ENCODE measurements at regions not wholly inside any gene's neighbourhood (a gene's known extent, or its start where the extent isn't known, plus 50 kb on each side); places are given as distances from the start of the nearest gene placed in this dataset.

GRCh38 chr3:103585809-103586208 is 1151.0 kb downstream of the ZPLD1 start:
- H3K4me3 ChIP-seq (ENCODE audit: low read length) = no peak overlapping the region
- intact Hi-C loops (cut with DNase I) = no loop called here
- H3K27ac ChIP-seq (ENCODE audit: low read length) = no peak overlapping the region
- H3K9me3 ChIP-seq (ENCODE audit: control insufficient read depth, low read length) = no peaks in the 10 kb centered on the region
- no peak for DNase-seq
- ATAC-seq = no peak
- no peaks in the 10 kb centered on the region for H3K4me1 ChIP-seq (ENCODE audit: control insufficient read depth, insufficient read depth, low read length)
- no peaks in the 10 kb centered on the region for H3K27me3 ChIP-seq (ENCODE audit: control insufficient read depth, insufficient read depth)
- 61% methylated on average over 4 of the region's 4 CpGs for WGBS

GRCh38 chr3:103589770-103590169 is 1155.0 kb downstream of the ZPLD1 start:
- no peak overlapping the region for H3K4me3 ChIP-seq (ENCODE audit: low read length)
- intact Hi-C loops (cut with DNase I) = no loop called here
- WGBS = 97% methylated on average over 2 of the region's 2 CpGs
- no peaks in the 10 kb centered on the region for H3K9me3 ChIP-seq (ENCODE audit: control insufficient read depth, low read length)
- DNase-seq (no peak), ATAC-seq (no peak)
- no peaks in the 10 kb centered on the region for H3K27me3 ChIP-seq (ENCODE audit: control insufficient read depth, insufficient read depth)
- no peaks in the 10 kb centered on the region for H3K4me1 ChIP-seq (ENCODE audit: control insufficient read depth, insufficient read depth, low read length)
- H3K27ac ChIP-seq (ENCODE audit: low read length) = no peak overlapping the region

- Histone ChIP-seq H3K27ac (ENCODE audit: low read length) (no peak overlapping the region), H3K4me3 (ENCODE audit: low read length) (no peak overlapping the region), H3K9me3 (ENCODE audit: control insufficient read depth, low read length) (no peaks in the 10 kb centered on the region), H3K4me1 (ENCODE audit: control insufficient read depth, insufficient read depth, low read length) (no peaks in the 10 kb centered on the region), H3K27me3 (ENCODE audit: control insufficient read depth, insufficient read depth) (no peaks in the 10 kb centered on the region)
- DNase-seq (no peak), ATAC-seq (no peak)
- 68% methylated on average over 1 of the region's 1 CpG for WGBS
- intact Hi-C loops (cut with DNase I) = no loop called here
Observed at GRCh38 chr3:103600844-103601243, 1166.0 kb downstream of the ZPLD1 start.

GRCh38 chr3:103601666-103602065 is 1166.9 kb downstream of the ZPLD1 start:
- no peaks in the 10 kb centered on the region for H3K4me1 ChIP-seq (ENCODE audit: control insufficient read depth, insufficient read depth, low read length)
- no peak overlapping the region for H3K4me3 ChIP-seq (ENCODE audit: low read length)
- H3K27me3 ChIP-seq (ENCODE audit: control insufficient read depth, insufficient read depth) = no peaks in the 10 kb centered on the region
- no peak for ATAC-seq
- DNase-seq = no peak
- H3K9me3 ChIP-seq (ENCODE audit: control insufficient read depth, low read length) = no peaks in the 10 kb centered on the region
- intact Hi-C loops (cut with DNase I) = no loop called here
- no peak overlapping the region for H3K27ac ChIP-seq (ENCODE audit: low read length)
- WGBS = 51% methylated on average over 1 of the region's 1 CpG

- WGBS = 84% methylated on average over 2 of the region's 2 CpGs
- Histone ChIP-seq H3K27me3 (ENCODE audit: control insufficient read depth, insufficient read depth) (no peaks in the 10 kb centered on the region), H3K4me3 (ENCODE audit: low read length) (no peak overlapping the region), H3K9me3 (ENCODE audit: control insufficient read depth, low read length) (no peaks in the 10 kb centered on the region), H3K27ac (ENCODE audit: low read length) (no peak overlapping the region), H3K4me1 (ENCODE audit: control insufficient read depth, insufficient read depth, low read length) (no peaks in the 10 kb centered on the region)
- intact Hi-C loops (cut with DNase I) = no loop called here
- ATAC-seq (no peak), DNase-seq (no peak)
Observed at GRCh38 chr3:103609472-103609871, 1174.7 kb downstream of the ZPLD1 start.

GRCh38 chr3:103613397-103614156 is 1178.8 kb downstream of the ZPLD1 start:
- H3K4me3 ChIP-seq (ENCODE audit: low read length) = no peak overlapping the region
- DNase-seq (no peak), ATAC-seq (no peak)
- H3K4me1 ChIP-seq (ENCODE audit: control insufficient read depth, insufficient read depth, low read length) = no peaks in the 10 kb centered on the region
- intact Hi-C loops (cut with DNase I) = no loop called here
- H3K27ac ChIP-seq (ENCODE audit: low read length) = no peak overlapping the region
- no peaks in the 10 kb centered on the region for H3K27me3 ChIP-seq (ENCODE audit: control insufficient read depth, insufficient read depth)
- H3K9me3 ChIP-seq (ENCODE audit: control insufficient read depth, low read length) = no peaks in the 10 kb centered on the region
- 84% methylated on average over 2 of the region's 2 CpGs for WGBS

GRCh38 chr3:103614719-103615118 is 1179.9 kb downstream of the ZPLD1 start:
- Histone ChIP-seq H3K27ac (ENCODE audit: low read length) (no peak overlapping the region), H3K4me3 (ENCODE audit: low read length) (no peak overlapping the region)
- intact Hi-C loops (cut with DNase I) = no loop called here

GRCh38 chr3:103617961-103618360 is 1183.1 kb downstream of the ZPLD1 start:
- ATAC-seq (no peak), DNase-seq (no peak)
- Histone ChIP-seq H3K9me3 (ENCODE audit: control insufficient read depth, low read length) (no peaks in the 10 kb centered on the region), H3K27me3 (ENCODE audit: control insufficient read depth, insufficient read depth) (no peaks in the 10 kb centered on the region), H3K27ac (ENCODE audit: low read length) (no peak overlapping the region), H3K4me1 (ENCODE audit: control insufficient read depth, insufficient read depth, low read length) (no peaks in the 10 kb centered on the region), H3K4me3 (ENCODE audit: low read length) (no peak overlapping the region)
- 41% methylated on average over 2 of the region's 2 CpGs for WGBS
- intact Hi-C loops (cut with DNase I) = no loop called here

More at GRCh38 chr3:103614719-103615118, 1179.9 kb downstream of the ZPLD1 start:
- Histone ChIP-seq H3K27me3 (ENCODE audit: control insufficient read depth, insufficient read depth) (no peaks in the 10 kb centered on the region), H3K4me1 (ENCODE audit: control insufficient read depth, insufficient read depth, low read length) (no peaks in the 10 kb centered on the region), H3K9me3 (ENCODE audit: control insufficient read depth, low read length) (no peaks in the 10 kb centered on the region)
- no peak for ATAC-seq
- no peak for DNase-seq

GRCh38 chr3:103624271-103624670 is 1189.5 kb downstream of the ZPLD1 start:
- Histone ChIP-seq H3K27ac (ENCODE audit: low read length) (no peak overlapping the region), H3K4me3 (ENCODE audit: low read length) (no peak overlapping the region), H3K9me3 (ENCODE audit: control insufficient read depth, low read length) (no peaks in the 10 kb centered on the region), H3K4me1 (ENCODE audit: control insufficient read depth, insufficient read depth, low read length) (no peaks in the 10 kb centered on the region), H3K27me3 (ENCODE audit: control insufficient read depth, insufficient read depth) (no peaks in the 10 kb centered on the region)
- ATAC-seq (no peak), DNase-seq (no peak)
- WGBS = 52% methylated on average over 1 of the region's 1 CpG
- intact Hi-C loops (cut with DNase I) = no loop called here

GRCh38 chr3:103629391-103629790 is 1194.6 kb downstream of the ZPLD1 start:
- H3K27me3 ChIP-seq (ENCODE audit: control insufficient read depth, insufficient read depth) = no peaks in the 10 kb centered on the region
- DNase-seq = no peak
- H3K4me3 ChIP-seq (ENCODE audit: low read length) = no peak overlapping the region
- H3K9me3 ChIP-seq (ENCODE audit: control insufficient read depth, low read length) = no peaks in the 10 kb centered on the region
- intact Hi-C loops (cut with DNase I) = no loop called here
- no peak for ATAC-seq
- no peaks in the 10 kb centered on the region for H3K4me1 ChIP-seq (ENCODE audit: control insufficient read depth, insufficient read depth, low read length)
- 90% methylated on average over 1 of the region's 1 CpG for WGBS
- H3K27ac ChIP-seq (ENCODE audit: low read length) = no peak overlapping the region

GRCh38 chr3:103644450-103644849 is 1209.6 kb downstream of the ZPLD1 start:
- Histone ChIP-seq H3K27me3 (ENCODE audit: control insufficient read depth, insufficient read depth) (no peaks in the 10 kb centered on the region), H3K4me1 (ENCODE audit: control insufficient read depth, insufficient read depth, low read length) (no peaks in the 10 kb centered on the region), H3K9me3 (ENCODE audit: control insufficient read depth, low read length) (no peaks in the 10 kb centered on the region), H3K27ac (ENCODE audit: low read length) (no peak overlapping the region), H3K4me3 (ENCODE audit: low read length) (no peak overlapping the region)
- ATAC-seq (no peak), DNase-seq (no peak)
- WGBS = 40% methylated on average over 2 of the region's 2 CpGs
- intact Hi-C loops (cut with DNase I) = no loop called here

- DNase-seq (no peak), ATAC-seq (no peak)
- no peak overlapping the region for H3K27ac ChIP-seq (ENCODE audit: low read length)
- H3K4me3 ChIP-seq (ENCODE audit: low read length) = no peak overlapping the region
- H3K4me1 ChIP-seq (ENCODE audit: control insufficient read depth, insufficient read depth, low read length) = no peaks in the 10 kb centered on the region
- 60% methylated on average over 1 of the region's 1 CpG for WGBS
- intact Hi-C loops (cut with DNase I) = no loop called here
- H3K9me3 ChIP-seq (ENCODE audit: control insufficient read depth, low read length) = no peaks in the 10 kb centered on the region
- H3K27me3 ChIP-seq (ENCODE audit: control insufficient read depth, insufficient read depth) = no peaks in the 10 kb centered on the region
Observed at GRCh38 chr3:103653996-103654395, 1219.2 kb downstream of the ZPLD1 start.
